MM.1S (cell line): ENCODE measurements at regions not wholly inside any gene's neighbourhood (a gene's known extent, or its start where the extent isn't known, plus 50 kb on each side); places are given as distances from the start of the nearest gene placed in this dataset.

ENCODE experiments used
- DNase-seq: peaks from one replicate; pipeline ENCODE4 v3.0.0-alpha.2; 2015
- H2AFZ ChIP-seq: fragments of 300-600 bp; sonication (generic); 2 replicates; pipeline ENCODE4 v1.6.0; 2016; ENCODE audit warnings: antibody characterized with exemption, low read length
- H3F3A ChIP-seq: fragments of 300-600 bp; sonication (generic); 2 replicates; pipeline ENCODE4 v1.6.1; 2016; ENCODE audit warnings: mild to moderate bottlenecking, antibody characterized with exemption, low read length, moderate library complexity, mixed read lengths; ENCODE audit not compliant: insufficient read depth
- H3K27ac ChIP-seq: fragments of 300-600 bp; sonication (generic); 2 replicates; pipeline ENCODE4 v1.5.1; 2016; ENCODE audit warnings: mild to moderate bottlenecking, low read length
- H3K27me3 ChIP-seq: fragments of 300-600 bp; sonication (generic); replicated peaks from 2 replicates; pipeline ENCODE4 v1.6.0; 2016; ENCODE audit warnings: low read length; ENCODE audit not compliant: insufficient read depth
- H3K36me3 ChIP-seq: fragments of 300-600 bp; sonication (generic); replicated peaks from 2 replicates; pipeline ENCODE4 v1.6.1; 2016; ENCODE audit warnings: mild to moderate bottlenecking, low read length, mixed read lengths; ENCODE audit not compliant: insufficient read depth
- H3K4me1 ChIP-seq: fragments of 300-600 bp; sonication (generic); 2 replicates; pipeline ENCODE4 v1.6.1; 2016; ENCODE audit warnings: low read length, mixed read lengths
- H3K4me2 ChIP-seq: fragments of 300-600 bp; sonication (generic); 2 replicates; pipeline ENCODE4 v1.6.0; 2016; ENCODE audit warnings: low read depth, low read length
- H3K4me3 ChIP-seq: fragments of 300-600 bp; sonication (generic); 2 replicates; pipeline ENCODE4 v1.5.1; 2016; ENCODE audit warnings: low read length, mixed read lengths
- H3K79me2 ChIP-seq: fragments of 300-600 bp; sonication (generic); 2 replicates; pipeline ENCODE4 v1.6.1; 2016; ENCODE audit warnings: mixed run types, low read length, mixed read lengths
- H3K9ac ChIP-seq: fragments of 300-600 bp; sonication (generic); 2 replicates; pipeline ENCODE4 v1.6.1; 2016; ENCODE audit warnings: low read length, mixed read lengths
- H3K9me2 ChIP-seq: fragments of 300-600 bp; sonication (generic); replicated peaks from 2 replicates; pipeline ENCODE4 v1.6.1; 2016; ENCODE audit warnings: mild to moderate bottlenecking, low read length, mixed read lengths; ENCODE audit not compliant: insufficient read depth
- H3K9me3 ChIP-seq: fragments of 300-600 bp; sonication (generic); replicated peaks from 2 replicates; pipeline ENCODE4 v1.6.1; 2016; ENCODE audit warnings: mild to moderate bottlenecking, low read length, mixed read lengths; ENCODE audit not compliant: insufficient read depth
- H4K20me1 ChIP-seq: fragments of 300-600 bp; sonication (generic); 2 replicates; pipeline ENCODE4 v1.6.1; 2016; ENCODE audit warnings: mild to moderate bottlenecking, low read length, moderate library complexity, mixed read lengths; ENCODE audit not compliant: insufficient read depth
- CTCF ChIP-seq: fragments of 300-600 bp; sonication (generic); IDR thresholded peaks from 2 replicates; pipeline ENCODE4 v1.5.1; 2016; ENCODE audit warnings: antibody characterized with exemption, low read length, mixed read lengths
- EZH2 ChIP-seq: fragments of 300-600 bp; sonication (generic); optimal IDR thresholded peaks from 2 replicates; pipeline ENCODE3; 2017; ENCODE audit warnings: low read depth, mild to moderate bottlenecking, antibody characterized with exemption, low read length, mixed read lengths
- EZH2phosphoT487 ChIP-seq: fragments of 300-600 bp; sonication (generic); IDR thresholded peaks from 2 replicates; pipeline ENCODE4 v1.6.1; 2018; ENCODE audit warnings: antibody characterized with exemption, low read length

GRCh38 chr6:43865932-43866645 lies 96.1 kb downstream of the VEGFA start:
- no peak for TF ChIP-seq EZH2phosphoT487
- TF ChIP-seq CTCF, result no peak
- TF ChIP-seq EZH2, result no peak
- H3K36me3 ChIP-seq, result no peaks in the 10 kb centered on the region
- H3K9me3 ChIP-seq, result no peaks in the 10 kb centered on the region
- H3K9me2 ChIP-seq, result no peaks in the 10 kb centered on the region
- H3K79me2 ChIP-seq, result no peaks in the 10 kb centered on the region
- H3K4me2 ChIP-seq, result no peak overlapping the region
- DNase-seq, result no peak
- no peaks in the 10 kb centered on the region for H3K4me1 ChIP-seq
- H3K4me3 ChIP-seq, result no peak overlapping the region
- H2AFZ ChIP-seq, result no peak overlapping the region
- H3K9ac ChIP-seq, result no peak overlapping the region
- no peak overlapping the region for H3K27ac ChIP-seq
- H3K27me3 ChIP-seq, result no peaks in the 10 kb centered on the region
- H3F3A ChIP-seq, result no peaks in the 10 kb centered on the region
- no peaks in the 10 kb centered on the region for H4K20me1 ChIP-seq

GRCh38 chr6:43865086-43865485 lies 95.1 kb downstream of the VEGFA start:
- Histone ChIP-seq H3K4me3 (no peak overlapping the region), H3K27me3 (no peaks in the 10 kb centered on the region), H3K9me3 (no peaks in the 10 kb centered on the region), H3K9me2 (no peaks in the 10 kb centered on the region), H2AFZ (no peak overlapping the region), H3K4me1 (no peaks in the 10 kb centered on the region), H3K4me2 (no peak overlapping the region), H3F3A (no peaks in the 10 kb centered on the region), H3K36me3 (no peaks in the 10 kb centered on the region), H3K27ac (no peak overlapping the region), H3K9ac (no peak overlapping the region), H4K20me1 (no peaks in the 10 kb centered on the region), H3K79me2 (no peaks in the 10 kb centered on the region)
- TF ChIP-seq EZH2phosphoT487 (no peak), EZH2 (no peak), CTCF (no peak)
- DNase-seq, result no peak

- no peaks in the 10 kb centered on the region for H3F3A ChIP-seq
- H3K4me2 ChIP-seq, result no peak overlapping the region
- H3K4me3 ChIP-seq, result no peak overlapping the region
- no peaks in the 10 kb centered on the region for H3K27me3 ChIP-seq
- no peaks in the 10 kb centered on the region for H3K36me3 ChIP-seq
- TF ChIP-seq EZH2, result no peak
- TF ChIP-seq EZH2phosphoT487, result no peak
- no peak for TF ChIP-seq CTCF
- no peak overlapping the region for H3K9ac ChIP-seq
- no peaks in the 10 kb centered on the region for H3K4me1 ChIP-seq
- H3K9me3 ChIP-seq, result no peaks in the 10 kb centered on the region
- H2AFZ ChIP-seq, result no peak overlapping the region
- no peak for DNase-seq
- H3K9me2 ChIP-seq, result no peaks in the 10 kb centered on the region
- no peak overlapping the region for H3K27ac ChIP-seq
- no peaks in the 10 kb centered on the region for H3K79me2 ChIP-seq
- H4K20me1 ChIP-seq, result no peaks in the 10 kb centered on the region
Measured at GRCh38 chr6:43862925-43863324, 92.9 kb downstream of the VEGFA start.
